GM20000 (cell line): ENCODE measurements at regions not wholly inside any gene's neighbourhood (a gene's known extent, or its start where the extent isn't known, plus 50 kb on each side); places are given as distances from the start of the nearest gene placed in this dataset.

Experiments
- DNase-seq: peaks from one replicate; pipeline ENCODE4 v3.0.0; 2012; ENCODE audit warnings: low spot score
- CTCF ChIP-seq: IDR thresholded peaks from 2 replicates; pipeline ENCODE4 v1.5.1; 2012; ENCODE audit warnings: mild to moderate bottlenecking, control low read depth; ENCODE audit errors: extremely low read depth, missing control alignments

GRCh38 chr2:214674278-214674677, 135.2 kb downstream of the BARD1 start:
- no peak for TF ChIP-seq CTCF
- peak; percentile 11 for DNase-seq

- DNase-seq: no peak
- TF ChIP-seq CTCF: no peak
These were observed 138.1 kb downstream of the BARD1 start for GRCh38 chr2:214671319-214671885.

GRCh38 chr2:214652473-214652872, 157.0 kb downstream of the BARD1 start:
- no peak for TF ChIP-seq CTCF
- no peak for DNase-seq

- no peak for TF ChIP-seq CTCF
- no peak for DNase-seq
These were observed 158.0 kb downstream of the BARD1 start for GRCh38 chr2:214651451-214651850.

GRCh38 chr2:214649440-214650205, 159.9 kb downstream of the BARD1 start:
- DNase-seq: no peak
- TF ChIP-seq CTCF: no peak

- DNase-seq: no peak
- no peak for TF ChIP-seq CTCF
These were observed 161.0 kb downstream of the BARD1 start for GRCh38 chr2:214648520-214648919.

GRCh38 chr2:214631406-214631805, 178.1 kb downstream of the BARD1 start:
- TF ChIP-seq CTCF: no peak
- DNase-seq: no peak
